Pancreas (tissue), 10 donors: ENCODE measurements at regions not wholly inside any gene's neighbourhood (a gene's known extent, or its start where the extent isn't known, plus 50 kb on each side); places are given as distances from the start of the nearest gene placed in this dataset.

Experiments
- ATAC-seq, 4 donors: fragments of 200-7000 bp; cut with Tn5 transposase; one replicate each; pipeline versions ENCODE4 v1.8.0 to v1.9.1; 2020; ENCODE audit warnings: mild to moderate bottlenecking in 4 of 4, moderate library complexity in 4 of 4
- DNase-seq, 6 donors: peaks; one replicate each; pipeline ENCODE4 v3.0.0-alpha.2; 2020
- FAIRE-seq: peaks from 2 replicates; lab custom pipeline; 2012; peaks lifted over from hg19 to GRCh38; lab: Jason Lieb, UNC
- H3K27ac ChIP-seq, 4 donors: fragments of 200-600 bp; sonication (generic); 1 replicate in 3 of 4; 2 replicates in 1 of 4; pipeline versions ENCODE4 v1.5.0 to v1.8.0; 2020
- H3K27me3 ChIP-seq, 4 donors: fragments of 200-600 bp; one replicate each; pipeline ENCODE4 v1.8.0; 2021
- H3K36me3 ChIP-seq, 3 donors: fragments of 200-600 bp; sonication (generic) in 1 of 3; one replicate each; pipeline versions ENCODE4 v1.5.0 to v1.8.0; 2020 to 2021
- H3K4me1 ChIP-seq, 3 donors: fragments of 200-600 bp; one replicate each; pipeline ENCODE4 v1.8.0; 2021
- H3K4me3 ChIP-seq, 4 donors: fragments of 200-600 bp; sonication (generic) in 2 of 4; one replicate each; pipeline versions ENCODE4 v1.5.0 to v1.8.0; 2020 to 2021
- H3K9me3 ChIP-seq, 4 donors: fragments of 200-600 bp; one replicate each; pipeline ENCODE4 v1.8.0; 2021
- WGBS, 2 donors: extraction: QIAGEN DNeasy Blood & Tissue Kit; methylation state at CpG; one replicate each; pipeline ENCODE4 v1.1.7; 2013; 5-methylcytosine and 5-hydroxymethylcytosine counted together
- intact Hi-C, 3 donors: fragments of 100-400 bp; cut with DNase I; formaldehyde crosslinking; loops; one replicate each; pipeline versions ENCODE4 v1.11.1 to v1.14.2; 2022
- TF ChIP-seq, protein P1 (sequence below), 4 donors: fragments of 200-600 bp; sonication (generic) in 3 of 4; IDR thresholded peaks; one replicate each; pipeline versions ENCODE4 v1.5.0 to v1.8.0; 2021; ENCODE audit warnings: antibody characterized with exemption in 4 of 4
- donor health status: healthy with polysubstance abuse.
- donor health status: DM: no; HTN: no; CAD: no; lungs with moderate emphysema.
- donor health status: DM: no; HTN: no; CAD: no.
- donor health status: control.
- donor health status: control.
- donor health status: Bipolar disorder and iron deficiency.
- donor health status: DM: yes; HTN: yes; CAD: no.
- donor health status: DM: no; HTN: no; CAD: no.
- donor health status: DM: no; HTN: no; CAD: no.
- donor health status: DM: yes; HTN: yes; CAD: no.

GRCh38 chr5:120808135-120808534 lies 344.0 kb downstream of the PRR16 start:
- H3K27ac ChIP-seq, result no peak overlapping the region
- ATAC-seq (no peak), DNase-seq (no peak), FAIRE-seq (no peak)
- no peaks in the 10 kb centered on the region for H3K4me1 ChIP-seq
- H3K27me3 ChIP-seq, result no peaks in the 10 kb centered on the region
- H3K36me3 ChIP-seq, result no peaks in the 10 kb centered on the region
- TF ChIP-seq, protein P1, sequence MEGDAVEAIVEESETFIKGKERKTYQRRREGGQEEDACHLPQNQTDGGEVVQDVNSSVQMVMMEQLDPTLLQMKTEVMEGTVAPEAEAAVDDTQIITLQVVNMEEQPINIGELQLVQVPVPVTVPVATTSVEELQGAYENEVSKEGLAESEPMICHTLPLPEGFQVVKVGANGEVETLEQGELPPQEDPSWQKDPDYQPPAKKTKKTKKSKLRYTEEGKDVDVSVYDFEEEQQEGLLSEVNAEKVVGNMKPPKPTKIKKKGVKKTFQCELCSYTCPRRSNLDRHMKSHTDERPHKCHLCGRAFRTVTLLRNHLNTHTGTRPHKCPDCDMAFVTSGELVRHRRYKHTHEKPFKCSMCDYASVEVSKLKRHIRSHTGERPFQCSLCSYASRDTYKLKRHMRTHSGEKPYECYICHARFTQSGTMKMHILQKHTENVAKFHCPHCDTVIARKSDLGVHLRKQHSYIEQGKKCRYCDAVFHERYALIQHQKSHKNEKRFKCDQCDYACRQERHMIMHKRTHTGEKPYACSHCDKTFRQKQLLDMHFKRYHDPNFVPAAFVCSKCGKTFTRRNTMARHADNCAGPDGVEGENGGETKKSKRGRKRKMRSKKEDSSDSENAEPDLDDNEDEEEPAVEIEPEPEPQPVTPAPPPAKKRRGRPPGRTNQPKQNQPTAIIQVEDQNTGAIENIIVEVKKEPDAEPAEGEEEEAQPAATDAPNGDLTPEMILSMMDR (IDR thresholded peaks at IDR 0.05), result no peak
- intact Hi-C loops, result no loop called here
- H3K9me3 ChIP-seq, result no peaks in the 10 kb centered on the region
- no peak overlapping the region for H3K4me3 ChIP-seq

- FAIRE-seq (no peak), DNase-seq (no peak)
These were observed 344.5 kb downstream of the PRR16 start for GRCh38 chr5:120808606-120809005.

GRCh38 chr5:120813551-120813950 lies 349.5 kb downstream of the PRR16 start:
- DNase-seq, result no peak
- intact Hi-C loops, result no loop called here
- H3K4me1 ChIP-seq, result no peaks in the 10 kb centered on the region
- no peak overlapping the region for H3K4me3 ChIP-seq
- FAIRE-seq, result no peak
- H3K27me3 ChIP-seq, result no peaks in the 10 kb centered on the region
- WGBS, 2 donors, result 65 to 86% methylated on average over 2 of the region's 2 CpGs
- H3K27ac ChIP-seq, result no peak overlapping the region
- TF ChIP-seq, protein P1 (IDR thresholded peaks at IDR 0.05), result no peak
- no peaks in the 10 kb centered on the region for H3K9me3 ChIP-seq
- ATAC-seq, result no peak
- H3K36me3 ChIP-seq, result no peaks in the 10 kb centered on the region

More at GRCh38 chr5:120808606-120809005, 344.5 kb downstream of the PRR16 start:
- H3K27me3 ChIP-seq, result no peaks in the 10 kb centered on the region
- intact Hi-C loops, result no loop called here
- no peak overlapping the region for H3K27ac ChIP-seq
- no peak for ATAC-seq
- H3K4me3 ChIP-seq, result no peak overlapping the region
- no peaks in the 10 kb centered on the region for H3K9me3 ChIP-seq
- TF ChIP-seq, protein P1 (IDR thresholded peaks at IDR 0.05), result no peak
- H3K4me1 ChIP-seq, result no peaks in the 10 kb centered on the region
- no peaks in the 10 kb centered on the region for H3K36me3 ChIP-seq

DNA sequence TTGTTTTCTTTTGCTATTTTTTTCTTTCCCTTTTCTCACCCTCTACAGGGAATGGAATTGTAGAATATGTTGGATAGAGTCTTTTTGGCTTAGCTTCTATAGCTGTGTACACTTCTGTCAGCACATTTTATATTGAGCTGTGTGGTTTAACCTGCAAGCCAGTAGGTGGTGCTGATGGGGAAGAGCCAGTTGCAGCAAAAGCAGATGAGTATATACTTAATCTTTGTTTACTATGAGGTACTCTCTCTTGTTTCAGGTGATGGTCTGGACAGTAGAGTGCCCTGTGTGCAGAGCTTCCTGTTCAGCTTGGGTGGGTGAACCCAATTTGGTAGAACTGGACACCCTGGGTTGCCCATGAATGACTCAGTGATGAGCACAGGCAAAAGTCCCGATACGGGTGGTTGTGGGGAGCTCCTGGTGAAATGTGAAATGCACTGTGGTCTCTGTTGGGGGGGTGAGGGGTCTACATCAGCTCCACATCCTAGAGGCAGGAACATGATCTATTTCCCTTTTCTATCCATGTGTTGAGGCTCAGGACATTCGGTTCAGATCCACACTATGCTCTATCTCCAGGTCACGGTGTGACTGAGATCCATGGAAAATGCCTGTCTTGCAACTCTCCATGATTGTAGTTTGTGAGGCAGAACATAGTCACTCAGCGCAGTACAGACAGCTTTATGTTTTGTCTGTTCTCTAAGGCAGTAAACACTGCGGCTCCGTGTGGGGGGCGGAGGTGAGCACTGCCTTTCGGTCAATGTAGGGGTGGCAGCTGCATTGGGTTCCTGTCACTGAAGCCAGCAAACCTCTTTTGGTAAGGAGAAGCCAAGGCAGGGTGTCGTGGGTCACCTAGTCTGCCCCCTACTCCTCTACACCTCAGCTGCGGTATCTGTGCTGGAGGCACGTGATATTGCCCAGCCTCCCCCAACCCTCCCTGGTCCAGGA lies 353.2 kb downstream of the PRR16 start:
- 91 to 97% methylated on average over 12 of the region's 12 CpGs for WGBS, 2 donors
- intact Hi-C loops, result no loop called here
- ATAC-seq (peak in 3 of 4 donors; percentile 22 to 43 (median 35)), DNase-seq (no peak), FAIRE-seq (no peak)
- Histone ChIP-seq H3K9me3 (no peaks in the 10 kb centered on the region), H3K27me3 (no peaks in the 10 kb centered on the region), H3K27ac (no peak overlapping the region), H3K4me3 (no peak overlapping the region), H3K36me3 (no peaks in the 10 kb centered on the region), H3K4me1 (no peaks in the 10 kb centered on the region)
- TF ChIP-seq, protein P1 (IDR thresholded peaks at IDR 0.05), result no peak

GRCh38 chr5:120818128-120818527 lies 354.0 kb downstream of the PRR16 start:
- 83 to 86% methylated on average over 6 of the region's 6 CpGs for WGBS, 2 donors
- H3K9me3 ChIP-seq, result no peaks in the 10 kb centered on the region
- FAIRE-seq (no peak), DNase-seq (no peak), ATAC-seq (no peak)
- TF ChIP-seq, protein P1 (IDR thresholded peaks at IDR 0.05), result no peak
- H3K36me3 ChIP-seq, result no peaks in the 10 kb centered on the region
- no peaks in the 10 kb centered on the region for H3K27me3 ChIP-seq
- no peaks in the 10 kb centered on the region for H3K4me1 ChIP-seq
- H3K27ac ChIP-seq, result no peak overlapping the region
- intact Hi-C loops, result no loop called here
- H3K4me3 ChIP-seq, result no peak overlapping the region
